ENCODE measurements at regions not wholly inside any gene's neighbourhood (a gene's known extent, or its start where the extent isn't known, plus 50 kb on each side); places are given as distances from the start of the nearest gene placed in this dataset.

- Histone ChIP-seq H3K4me1 (no peaks in the 10 kb centered on the region), H3K27ac (no peak overlapping the region), H3K27me3 (ENCODE audit: control insufficient read depth, insufficient read depth, low read length) (no peaks in the 10 kb centered on the region), H3K9ac (no peak overlapping the region), H2AFZ (no peak overlapping the region), H3K4me3 (ENCODE audit: low read depth, low read length) (no peak overlapping the region), H3K9me3 (ENCODE audit: control insufficient read depth, low read length) (no peaks in the 10 kb centered on the region), H3K4me2 (ENCODE audit: low read length) (no peak overlapping the region), H3K79me2 (no peaks in the 10 kb centered on the region), H3K36me3 (ENCODE audit: control insufficient read depth, insufficient read depth, low read length) (no peaks in the 10 kb centered on the region)
- no peak for TF ChIP-seq CTCF (IDR thresholded peaks at IDR 0.05)
Measured at GRCh38 chr3:22101351-22101750, 350.3 kb upstream of the ZNF385D start.

- no peak for TF ChIP-seq CTCF (IDR thresholded peaks at IDR 0.05)
- Histone ChIP-seq H3K4me2 (ENCODE audit: low read length) (no peak overlapping the region), H3K4me3 (ENCODE audit: low read depth, low read length) (no peak overlapping the region), H3K36me3 (ENCODE audit: control insufficient read depth, insufficient read depth, low read length) (no peaks in the 10 kb centered on the region), H3K27ac (no peak overlapping the region), H3K27me3 (ENCODE audit: control insufficient read depth, insufficient read depth, low read length) (no peaks in the 10 kb centered on the region), H3K4me1 (no peaks in the 10 kb centered on the region), H2AFZ (no peak overlapping the region), H3K9me3 (ENCODE audit: control insufficient read depth, low read length) (no peaks in the 10 kb centered on the region), H3K79me2 (no peaks in the 10 kb centered on the region), H3K9ac (no peak overlapping the region)
Measured at GRCh38 chr3:22101811-22102210, 350.8 kb upstream of the ZNF385D start.

GRCh38 chr3:22103423-22103822 lies 352.4 kb upstream of the ZNF385D start:
- H2AFZ ChIP-seq: no peak overlapping the region
- H3K27me3 ChIP-seq (ENCODE audit: control insufficient read depth, insufficient read depth, low read length): no peaks in the 10 kb centered on the region
- no peaks in the 10 kb centered on the region for H3K4me1 ChIP-seq
- H3K9ac ChIP-seq: no peak overlapping the region
- H3K9me3 ChIP-seq (ENCODE audit: control insufficient read depth, low read length): no peaks in the 10 kb centered on the region
- H3K36me3 ChIP-seq (ENCODE audit: control insufficient read depth, insufficient read depth, low read length): no peaks in the 10 kb centered on the region
- TF ChIP-seq CTCF (IDR thresholded peaks at IDR 0.05): no peak
- no peaks in the 10 kb centered on the region for H3K79me2 ChIP-seq
- no peak overlapping the region for H3K4me3 ChIP-seq (ENCODE audit: low read depth, low read length)
- H3K4me2 ChIP-seq (ENCODE audit: low read length): no peak overlapping the region
- H3K27ac ChIP-seq: no peak overlapping the region

GRCh38 chr3:22106213-22106896 lies 355.3 kb upstream of the ZNF385D start:
- TF ChIP-seq CTCF (IDR thresholded peaks at IDR 0.05): no peak
- no peaks in the 10 kb centered on the region for H3K36me3 ChIP-seq (ENCODE audit: control insufficient read depth, insufficient read depth, low read length)
- no peaks in the 10 kb centered on the region for H3K9me3 ChIP-seq (ENCODE audit: control insufficient read depth, low read length)
- H3K79me2 ChIP-seq: no peaks in the 10 kb centered on the region
- no peak overlapping the region for H3K9ac ChIP-seq
- no peak overlapping the region for H3K27ac ChIP-seq
- no peak overlapping the region for H3K4me3 ChIP-seq (ENCODE audit: low read depth, low read length)
- no peaks in the 10 kb centered on the region for H3K27me3 ChIP-seq (ENCODE audit: control insufficient read depth, insufficient read depth, low read length)
- no peak overlapping the region for H2AFZ ChIP-seq
- no peak overlapping the region for H3K4me2 ChIP-seq (ENCODE audit: low read length)
- H3K4me1 ChIP-seq: no peaks in the 10 kb centered on the region

- Histone ChIP-seq H3K27ac (no peak overlapping the region), H3K9me3 (ENCODE audit: control insufficient read depth, low read length) (no peaks in the 10 kb centered on the region), H3K79me2 (no peaks in the 10 kb centered on the region), H3K4me3 (ENCODE audit: low read depth, low read length) (no peak overlapping the region), H3K36me3 (ENCODE audit: control insufficient read depth, insufficient read depth, low read length) (no peaks in the 10 kb centered on the region), H3K9ac (no peak overlapping the region), H2AFZ (no peak overlapping the region), H3K27me3 (ENCODE audit: control insufficient read depth, insufficient read depth, low read length) (no peaks in the 10 kb centered on the region), H3K4me2 (ENCODE audit: low read length) (no peak overlapping the region), H3K4me1 (no peaks in the 10 kb centered on the region)
- TF ChIP-seq CTCF (IDR thresholded peaks at IDR 0.05): no peak
Measured at GRCh38 chr3:22111226-22111625, 360.2 kb upstream of the ZNF385D start.

Measured in parathyroid adenoma (tissue), 2 donors.